ENCODE measurements at regions not wholly inside any gene's neighbourhood (a gene's known extent, or its start where the extent isn't known, plus 50 kb on each side); places are given as distances from the start of the nearest gene placed in this dataset.

- TF ChIP-seq TCF7L2 (IDR thresholded peaks at IDR 0.05; ENCODE audit: borderline replicate concordance, low read depth, low read length) (no peak), GFI1B (tag by site-specific recombination; IDR thresholded peaks at IDR 0.05) (no peak), ZFP41 (tag by site-specific recombination; IDR thresholded peaks at IDR 0.05; ENCODE audit: borderline replicate concordance) (no peak), ZBTB8A (tag by site-specific recombination; IDR thresholded peaks at IDR 0.05) (no peak), ZNF146 (tag by site-specific recombination; IDR thresholded peaks at IDR 0.05) (no peak), CTCF (tag by site-specific recombination; IDR thresholded peaks at IDR 0.05) (no peak), ZNF214 (tag by site-specific recombination; IDR thresholded peaks at IDR 0.05; ENCODE audit: borderline replicate concordance) (no peak), ZNF704 (tag by site-specific recombination; IDR thresholded peaks at IDR 0.05) (no peak), BCL11A (tag by site-specific recombination; IDR thresholded peaks at IDR 0.05; ENCODE audit: low read depth) (no peak), ZNF24 (tag by site-specific recombination; IDR thresholded peaks at IDR 0.05) (no peak), ZNF670 (tag by site-specific recombination; IDR thresholded peaks at IDR 0.05; ENCODE audit: low read depth) (no peak), ZNF626 (tag by site-specific recombination; IDR thresholded peaks at IDR 0.05) (no peak), YY1 (tag by site-specific recombination; IDR thresholded peaks at IDR 0.05) (no peak)
- TF ChIP-seq, protein P1, sequence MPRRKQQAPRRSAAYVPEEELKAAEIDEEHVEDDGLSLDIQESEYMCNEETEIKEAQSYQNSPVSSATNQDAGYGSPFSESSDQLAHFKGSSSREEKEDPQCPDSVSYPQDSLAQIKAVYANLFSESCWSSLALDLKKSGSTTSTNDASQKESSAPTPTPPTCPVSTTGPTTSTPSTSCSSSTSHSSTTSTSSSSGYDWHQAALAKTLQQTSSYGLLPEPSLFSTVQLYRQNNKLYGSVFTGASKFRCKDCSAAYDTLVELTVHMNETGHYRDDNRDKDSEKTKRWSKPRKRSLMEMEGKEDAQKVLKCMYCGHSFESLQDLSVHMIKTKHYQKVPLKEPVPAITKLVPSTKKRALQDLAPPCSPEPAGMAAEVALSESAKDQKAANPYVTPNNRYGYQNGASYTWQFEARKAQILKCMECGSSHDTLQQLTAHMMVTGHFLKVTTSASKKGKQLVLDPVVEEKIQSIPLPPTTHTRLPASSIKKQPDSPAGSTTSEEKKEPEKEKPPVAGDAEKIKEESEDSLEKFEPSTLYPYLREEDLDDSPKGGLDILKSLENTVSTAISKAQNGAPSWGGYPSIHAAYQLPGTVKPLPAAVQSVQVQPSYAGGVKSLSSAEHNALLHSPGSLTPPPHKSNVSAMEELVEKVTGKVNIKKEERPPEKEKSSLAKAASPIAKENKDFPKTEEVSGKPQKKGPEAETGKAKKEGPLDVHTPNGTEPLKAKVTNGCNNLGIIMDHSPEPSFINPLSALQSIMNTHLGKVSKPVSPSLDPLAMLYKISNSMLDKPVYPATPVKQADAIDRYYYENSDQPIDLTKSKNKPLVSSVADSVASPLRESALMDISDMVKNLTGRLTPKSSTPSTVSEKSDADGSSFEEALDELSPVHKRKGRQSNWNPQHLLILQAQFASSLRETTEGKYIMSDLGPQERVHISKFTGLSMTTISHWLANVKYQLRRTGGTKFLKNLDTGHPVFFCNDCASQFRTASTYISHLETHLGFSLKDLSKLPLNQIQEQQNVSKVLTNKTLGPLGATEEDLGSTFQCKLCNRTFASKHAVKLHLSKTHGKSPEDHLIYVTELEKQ (tag by site-specific recombination; IDR thresholded peaks at IDR 0.05; ENCODE audit: borderline replicate concordance): no peak
Measured at GRCh38 chr1:95369985-95370690, 136.1 kb downstream of the RWDD3 start.

Data from HEK293 (cell line).